ENCODE measurements at regions not wholly inside any gene's neighbourhood (a gene's known extent, or its start where the extent isn't known, plus 50 kb on each side); places are given as distances from the start of the nearest gene placed in this dataset.

GRCh38 chr11:21635394-21636145 is 557.3 kb upstream of the ANO5 start:
- no peaks in the 10 kb centered on the region for H3K4me1 ChIP-seq
- H3K27me3 ChIP-seq = no peaks in the 10 kb centered on the region
- H3K36me3 ChIP-seq = no peaks in the 10 kb centered on the region
- H3K4me3 ChIP-seq = no peak overlapping the region
- no peaks in the 10 kb centered on the region for H3K9me3 ChIP-seq
- TF ChIP-seq CTCF (IDR thresholded peaks at IDR 0.05) = no peak
- no peak overlapping the region for H3K27ac ChIP-seq
- intact Hi-C loops (cut with DNase I; ENCODE audit: low total_unique reads) = no loop called here
- no peak for DNase-seq

DNA sequence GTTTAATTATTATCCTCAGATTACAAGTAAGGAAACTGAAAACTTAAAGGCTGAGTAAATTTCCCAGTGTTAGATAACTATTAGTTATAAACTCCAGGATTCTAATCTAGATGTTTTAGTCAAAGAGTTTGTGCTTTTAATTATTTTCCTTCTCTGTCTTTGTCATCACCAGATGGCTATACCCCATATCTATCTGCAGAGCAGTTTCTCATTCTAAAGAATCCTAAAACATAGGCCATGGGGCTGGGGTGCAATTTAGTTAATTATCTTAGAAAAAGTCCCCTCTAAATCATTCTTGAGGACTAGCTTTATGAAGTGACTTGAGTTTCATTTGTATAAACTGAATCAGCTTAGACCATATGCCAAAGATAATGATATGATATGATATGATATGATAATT is 556.3 kb upstream of the ANO5 start:
- Histone ChIP-seq H3K27me3 (no peaks in the 10 kb centered on the region), H3K4me1 (no peaks in the 10 kb centered on the region), H3K27ac (no peak overlapping the region), H3K4me3 (no peak overlapping the region), H3K9me3 (no peaks in the 10 kb centered on the region), H3K36me3 (no peaks in the 10 kb centered on the region)
- intact Hi-C loops (cut with DNase I; ENCODE audit: low total_unique reads) = no loop called here
- no peak for DNase-seq
- TF ChIP-seq CTCF (IDR thresholded peaks at IDR 0.05) = no peak

GRCh38 chr11:21640491-21640890 is 552.4 kb upstream of the ANO5 start:
- no peaks in the 10 kb centered on the region for H3K4me1 ChIP-seq
- no peak overlapping the region for H3K4me3 ChIP-seq
- TF ChIP-seq CTCF (IDR thresholded peaks at IDR 0.05) = no peak
- intact Hi-C loops (cut with DNase I; ENCODE audit: low total_unique reads) = no loop called here
- no peak for DNase-seq
- H3K27ac ChIP-seq = no peak overlapping the region
- no peaks in the 10 kb centered on the region for H3K9me3 ChIP-seq
- no peaks in the 10 kb centered on the region for H3K36me3 ChIP-seq
- no peaks in the 10 kb centered on the region for H3K27me3 ChIP-seq

GRCh38 chr11:21641869-21642268 is 551.0 kb upstream of the ANO5 start:
- DNase-seq = no peak
- no peaks in the 10 kb centered on the region for H3K4me1 ChIP-seq
- intact Hi-C loops (cut with DNase I; ENCODE audit: low total_unique reads) = no loop called here
- no peaks in the 10 kb centered on the region for H3K9me3 ChIP-seq
- TF ChIP-seq CTCF (IDR thresholded peaks at IDR 0.05) = no peak
- no peaks in the 10 kb centered on the region for H3K27me3 ChIP-seq
- H3K4me3 ChIP-seq = no peak overlapping the region
- no peak overlapping the region for H3K27ac ChIP-seq
- no peaks in the 10 kb centered on the region for H3K36me3 ChIP-seq

DNA sequence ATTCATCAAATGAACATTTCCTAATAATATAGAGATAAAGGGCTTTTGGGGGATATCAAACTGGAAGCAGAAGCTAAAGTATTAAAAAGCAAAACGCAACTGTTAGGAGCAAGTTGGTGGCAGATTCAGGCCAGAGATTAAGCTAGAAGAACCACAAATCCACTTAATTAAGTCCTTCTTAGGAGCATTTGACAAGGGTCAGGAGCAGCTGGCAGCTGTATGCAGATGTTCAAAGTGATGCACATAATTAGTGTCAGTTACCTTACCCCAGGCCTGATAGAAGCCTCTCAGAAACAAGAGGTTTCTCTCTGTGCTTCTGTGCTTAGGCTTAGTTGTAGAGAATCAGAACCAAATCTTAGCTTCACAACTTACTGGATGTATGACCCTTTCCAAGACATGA is 546.5 kb upstream of the ANO5 start:
- intact Hi-C loops (cut with DNase I; ENCODE audit: low total_unique reads) = no loop called here
- TF ChIP-seq CTCF (IDR thresholded peaks at IDR 0.05) = no peak

DNA sequence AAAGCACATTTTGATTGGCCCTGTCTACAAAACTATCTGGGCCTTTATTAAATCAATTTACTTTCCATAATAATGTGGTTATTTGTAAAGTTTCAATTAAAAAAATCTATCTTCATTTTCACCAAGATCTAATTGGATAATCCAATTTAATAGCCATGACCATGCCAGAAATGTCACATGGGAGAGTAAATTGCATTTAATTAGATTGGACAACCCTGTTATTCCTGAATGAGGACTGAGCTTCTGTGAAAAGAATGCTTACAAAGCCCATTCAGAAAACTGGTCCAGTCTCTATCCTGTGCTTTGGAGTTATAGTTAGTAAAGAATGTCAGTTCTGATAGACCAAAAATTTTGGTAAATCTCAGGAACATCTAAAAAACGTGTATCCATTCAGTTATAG is 541.9 kb upstream of the ANO5 start:
- Histone ChIP-seq H3K9me3 (no peaks in the 10 kb centered on the region), H3K36me3 (no peaks in the 10 kb centered on the region), H3K4me3 (no peak overlapping the region), H3K27me3 (no peaks in the 10 kb centered on the region), H3K4me1 (no peaks in the 10 kb centered on the region), H3K27ac (no peak overlapping the region)
- no peak for DNase-seq
- no peak for TF ChIP-seq CTCF (IDR thresholded peaks at IDR 0.05)
- intact Hi-C loops (cut with DNase I; ENCODE audit: low total_unique reads) = no loop called here

More for the DNA sequence above, 546.5 kb upstream of the ANO5 start:
- Histone ChIP-seq H3K36me3 (no peaks in the 10 kb centered on the region), H3K27ac (no peak overlapping the region), H3K9me3 (no peaks in the 10 kb centered on the region), H3K27me3 (no peaks in the 10 kb centered on the region), H3K4me3 (no peak overlapping the region), H3K4me1 (no peaks in the 10 kb centered on the region)
- no peak for DNase-seq

Measured in tibial artery (tissue), 4 donors.